ENCODE measurements at regions not wholly inside any gene's neighbourhood (a gene's known extent, or its start where the extent isn't known, plus 50 kb on each side); places are given as distances from the start of the nearest gene placed in this dataset.
"Not testable (repeated sequence)": the region's sequence is repeated elsewhere in the genome, so short reads cannot be mapped to it uniquely, and the experiment has no call there.

- DNase-seq = not testable (repeated sequence)
These were observed 462.2 kb downstream of the ACTL7B start for GRCh38 chr9:108393481-108394001.

- DNase-seq = no peak
These were observed 462.9 kb downstream of the ACTL7B start for GRCh38 chr9:108392877-108393276.

DNA sequence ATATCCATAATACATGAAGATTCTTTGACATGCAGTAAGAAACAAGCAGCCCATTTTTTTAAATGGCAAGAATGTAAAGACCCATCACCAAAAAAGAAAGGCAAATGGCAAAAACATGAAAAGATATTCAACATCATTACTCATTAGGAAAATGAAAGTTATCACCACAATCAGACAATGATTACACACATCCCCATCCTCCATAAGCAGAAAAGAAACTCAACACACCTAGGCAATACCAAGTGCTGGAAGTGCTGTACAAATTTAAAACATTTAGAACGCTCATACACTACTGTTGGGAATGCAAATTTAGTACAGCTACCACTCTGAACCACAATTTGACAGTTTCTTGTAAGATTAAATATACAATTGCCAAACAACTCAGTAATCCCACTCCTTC lies 466.7 kb downstream of the ACTL7B start:
- DNase-seq = no peak

GRCh38 chr9:108386859-108387384 lies 468.9 kb downstream of the ACTL7B start:
- no peak for DNase-seq

- no peak for DNase-seq
These were observed 469.8 kb downstream of the ACTL7B start for GRCh38 chr9:108386032-108386431.

DNA sequence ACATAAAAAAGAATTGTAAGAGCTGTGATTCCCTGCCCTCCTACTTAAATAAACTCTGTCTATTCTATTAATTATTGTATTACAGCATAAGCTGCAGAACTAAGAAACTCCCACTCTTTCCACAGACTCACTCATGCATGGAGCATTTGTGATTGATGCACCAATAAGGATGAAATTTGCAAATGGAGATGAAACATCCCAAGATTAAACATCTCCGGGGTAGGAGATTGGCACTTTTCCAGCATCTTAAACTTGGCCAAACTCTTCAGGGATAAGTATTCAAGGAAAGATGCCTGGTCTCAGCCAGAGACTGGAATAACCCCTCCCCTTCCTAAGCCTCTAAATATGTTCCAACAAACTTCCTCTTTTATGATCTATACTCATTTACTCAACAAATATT lies 472.0 kb downstream of the ACTL7B start:
- DNase-seq = no peak

DNA sequence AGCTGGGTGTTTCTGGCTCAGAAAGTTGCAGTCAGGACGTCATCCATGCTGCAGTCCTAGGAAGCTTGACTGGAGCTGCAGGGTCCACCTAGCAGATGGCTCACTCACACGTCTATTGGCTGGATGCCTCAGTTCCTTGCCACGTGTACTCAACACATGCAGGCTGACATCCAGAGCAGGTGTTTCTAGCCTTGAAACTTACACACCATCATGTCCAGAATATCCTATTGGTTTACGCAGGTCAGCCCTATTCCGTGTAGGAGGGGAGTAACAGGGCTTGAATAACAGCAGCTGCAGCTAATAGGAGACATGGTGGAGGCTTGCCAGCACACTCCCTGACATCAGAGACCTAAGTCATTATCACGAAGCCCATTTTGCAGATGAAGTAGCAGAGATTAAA lies 473.5 kb downstream of the ACTL7B start:
- DNase-seq = no peak

DNA sequence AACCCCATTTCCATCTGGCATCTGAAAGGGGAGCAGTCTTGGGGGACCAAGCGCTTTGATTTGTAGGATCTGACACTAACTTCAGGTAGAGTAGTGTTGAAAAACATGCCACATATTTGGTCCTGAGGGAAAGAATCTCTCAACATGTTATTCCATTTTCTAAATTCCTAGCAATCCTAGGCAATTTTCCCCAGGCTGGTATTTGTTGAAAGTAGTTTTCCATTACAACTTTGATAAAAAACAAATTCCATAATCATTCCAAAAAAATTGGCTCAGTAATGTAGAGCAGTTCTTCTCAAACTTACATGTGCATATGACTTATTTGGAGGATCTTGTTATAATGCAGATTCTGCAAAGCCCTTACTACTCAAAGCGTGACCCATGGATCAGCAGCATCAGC lies 477.9 kb downstream of the ACTL7B start:
- no peak for DNase-seq

GRCh38 chr9:108377382-108377781 lies 478.4 kb downstream of the ACTL7B start:
- DNase-seq = no peak

- DNase-seq = no peak
These were observed 479.6 kb downstream of the ACTL7B start for GRCh38 chr9:108376140-108376539.

DNA sequence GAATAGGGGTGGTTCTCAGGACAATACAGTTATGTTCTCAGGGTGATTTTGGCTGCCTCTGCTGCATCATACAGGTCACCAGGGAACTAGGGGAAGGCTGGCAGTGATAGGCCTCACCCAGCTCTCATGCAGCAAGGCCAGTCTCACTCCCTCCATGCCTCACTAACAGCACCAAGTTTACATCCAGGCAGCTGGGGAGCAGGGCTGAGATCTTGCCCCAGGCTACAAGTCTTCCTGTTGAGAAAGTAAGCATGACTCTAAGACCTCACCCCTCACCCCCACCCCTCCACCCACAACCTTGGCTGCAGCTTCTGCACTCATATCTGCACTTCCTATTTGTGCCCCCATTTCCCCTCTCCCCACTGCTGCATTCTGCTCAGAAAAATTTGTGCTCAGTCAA lies 481.2 kb downstream of the ACTL7B start:
- no peak for DNase-seq

DNA sequence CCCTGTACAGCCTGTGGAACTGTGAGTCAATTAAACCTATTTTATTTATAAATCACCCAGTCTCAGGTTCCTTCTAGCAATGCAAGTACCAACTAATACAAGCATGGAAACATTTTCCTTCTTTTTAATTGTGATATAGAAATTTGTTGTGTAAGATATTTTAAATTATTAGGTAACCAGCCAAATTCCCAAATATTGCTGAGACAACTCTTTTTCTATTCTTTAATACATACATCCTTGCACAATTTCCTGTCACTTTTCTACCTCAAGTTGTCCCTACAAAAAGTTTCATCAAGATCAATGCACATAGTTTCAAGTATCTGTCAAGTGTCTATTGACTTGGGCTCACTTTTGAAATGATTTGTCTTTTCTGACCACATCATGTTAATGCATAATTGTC lies 488.6 kb downstream of the ACTL7B start:
- DNase-seq = no peak

- DNase-seq = no peak
These were observed 492.5 kb downstream of the ACTL7B start for GRCh38 chr9:108363311-108363710.

DNA sequence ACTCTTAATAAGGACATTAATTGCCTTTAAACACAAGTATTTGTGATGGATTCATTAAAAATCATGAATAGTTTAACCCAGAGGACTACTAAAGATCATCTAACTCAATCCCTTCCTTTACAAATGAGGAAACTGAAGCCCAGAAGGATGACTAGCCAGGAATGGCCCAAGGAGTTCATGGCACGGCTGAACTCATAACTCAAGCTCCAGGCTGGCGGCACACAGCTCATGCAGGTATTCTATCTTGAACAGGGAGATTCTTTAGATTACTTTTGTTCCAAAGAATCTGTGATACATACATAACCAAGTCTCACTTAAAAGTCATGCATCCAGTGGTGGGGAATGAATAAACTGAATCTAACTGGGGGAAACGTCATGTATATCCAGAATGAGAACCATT lies 495.5 kb downstream of the ACTL7B start:
- DNase-seq = no peak

- no peak for DNase-seq
These were observed 499.0 kb downstream of the ACTL7B start for GRCh38 chr9:108356806-108357205.

DNA sequence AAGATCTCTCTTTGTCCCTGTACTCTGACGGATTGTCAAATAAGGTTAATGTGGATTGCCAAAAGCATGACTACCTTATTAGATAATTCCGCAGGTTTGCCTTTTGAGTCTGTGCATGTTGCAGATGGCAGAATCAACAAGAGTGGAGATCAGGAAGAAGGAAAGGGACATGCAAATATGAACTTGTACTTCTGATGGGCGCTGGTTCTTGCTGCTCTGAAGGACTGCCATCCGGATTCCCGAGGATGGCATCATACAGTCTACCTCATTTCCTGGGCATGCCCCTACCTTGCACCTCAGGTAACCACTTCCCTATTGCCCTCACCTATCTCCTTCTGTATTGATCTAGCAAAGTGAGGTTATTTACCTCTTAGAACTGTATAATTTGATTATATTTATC lies 504.2 kb downstream of the ACTL7B start:
- no peak for DNase-seq

DNA sequence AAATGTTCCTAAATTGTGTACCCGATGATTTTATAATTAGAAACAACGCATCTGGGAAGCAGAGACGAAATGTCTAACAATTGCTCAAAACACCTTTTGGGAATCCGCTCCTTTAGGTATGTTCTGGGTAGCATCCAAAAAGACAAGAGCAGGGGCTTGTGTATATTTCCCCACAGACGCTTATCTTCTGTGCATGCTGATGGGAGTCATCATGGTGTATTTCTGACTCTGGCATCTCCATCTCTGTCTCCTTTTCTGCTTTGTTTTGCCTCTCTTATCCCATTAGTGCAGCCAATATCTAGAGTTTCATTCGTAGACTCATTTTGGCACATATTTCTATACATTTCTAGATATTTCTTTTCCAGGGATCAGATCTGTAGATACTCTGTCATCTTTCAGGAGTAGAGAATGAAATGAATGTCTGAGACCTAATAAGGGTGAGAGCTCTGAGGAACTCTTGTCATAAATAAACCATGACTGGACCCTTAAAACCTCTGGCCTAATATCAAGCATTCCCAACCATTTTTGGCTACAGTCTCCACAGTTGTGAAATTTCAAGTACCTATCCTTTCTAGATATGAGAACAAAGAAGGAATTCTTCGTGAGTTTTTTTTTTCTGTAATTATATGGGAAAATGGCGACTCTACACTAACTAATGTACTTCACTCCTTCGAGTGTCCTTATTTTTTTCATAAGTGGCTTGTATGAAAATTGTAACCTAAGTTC lies 508.2 kb downstream of the ACTL7B start:
- DNase-seq = no peak

DNA sequence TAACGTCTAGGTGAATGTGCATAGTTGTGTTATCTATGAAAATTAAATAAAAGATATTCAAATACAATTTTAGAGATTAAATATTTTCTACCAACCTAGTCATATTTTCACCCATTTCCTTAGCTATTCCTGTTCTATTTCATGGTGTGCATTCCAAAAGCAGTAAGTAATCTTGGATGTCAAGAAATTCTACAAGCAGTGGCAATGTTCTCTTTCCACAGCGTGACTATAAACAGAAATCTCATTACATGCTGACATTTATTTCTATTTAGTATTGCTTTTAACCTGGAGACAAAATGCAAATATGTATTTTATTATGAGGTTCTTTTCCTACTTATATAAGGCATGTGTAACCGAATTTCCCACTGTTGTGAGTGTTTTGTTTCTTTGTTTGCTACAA lies 510.0 kb downstream of the ACTL7B start:
- DNase-seq = no peak

GRCh38 chr9:108339251-108339650 lies 516.5 kb downstream of the ACTL7B start:
- DNase-seq = no peak

DNA sequence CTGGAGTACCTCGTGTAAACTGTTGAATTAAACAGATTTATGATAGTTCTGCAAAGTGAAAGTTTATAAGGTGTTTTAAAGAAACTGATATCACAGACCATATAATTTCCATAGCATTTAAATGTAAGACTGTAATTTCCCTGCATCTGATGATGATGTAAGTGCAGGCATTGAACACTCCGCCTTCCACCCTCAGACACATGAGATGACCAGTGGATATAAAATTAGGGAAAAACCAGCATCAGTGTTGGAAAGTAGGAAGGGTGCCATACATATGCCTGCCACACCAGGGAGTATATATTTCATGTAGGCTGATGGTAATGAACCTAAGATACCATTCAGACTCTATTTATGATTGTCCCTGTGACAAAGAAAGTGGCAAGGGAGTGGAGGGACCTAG lies 519.2 kb downstream of the ACTL7B start:
- no peak for DNase-seq

DNA sequence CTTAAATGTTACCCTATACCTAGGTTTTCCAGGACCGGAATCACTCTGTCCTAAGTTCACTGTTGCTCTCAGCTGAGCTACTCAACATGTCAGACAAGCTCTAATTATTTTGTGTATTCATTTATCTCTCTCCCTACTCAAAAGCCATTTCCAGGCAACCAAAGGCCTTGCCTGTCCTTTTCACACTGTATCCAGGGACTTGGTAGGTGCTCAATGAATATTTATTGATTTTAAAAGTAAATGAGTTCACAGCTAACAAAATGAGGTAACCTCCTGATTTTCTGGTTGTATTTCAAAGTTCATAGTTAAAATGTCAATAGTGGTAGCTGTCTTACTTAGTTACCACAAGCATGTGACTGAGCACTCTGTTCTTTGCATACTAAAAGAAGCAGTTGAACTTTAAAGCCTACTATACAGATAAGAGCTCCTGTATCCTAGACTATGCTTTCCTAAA lies 522.2 kb downstream of the ACTL7B start:
- no peak for DNase-seq

GRCh38 chr9:108331596-108331995 lies 524.2 kb downstream of the ACTL7B start:
- DNase-seq = no peak

DNA sequence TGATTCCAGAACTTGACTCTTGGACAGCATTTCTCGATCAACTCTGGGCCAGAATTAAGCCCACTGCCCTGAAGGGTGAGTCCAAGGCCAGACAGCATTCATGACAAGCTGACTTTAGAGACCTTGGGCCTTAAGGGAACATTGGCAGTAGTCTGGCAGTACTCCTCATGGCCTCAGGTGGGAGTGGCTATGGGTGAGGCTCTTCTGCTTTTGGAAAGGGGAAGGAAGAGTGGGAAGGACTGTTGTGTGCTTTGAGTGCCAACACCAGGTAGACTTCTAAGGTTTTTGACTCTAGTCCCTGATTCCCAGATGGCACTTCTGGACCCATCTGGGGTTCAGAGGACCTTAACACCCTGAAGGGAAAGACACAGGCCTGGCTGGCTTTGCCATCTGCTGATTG lies 530.4 kb downstream of the ACTL7B start:
- DNase-seq = no peak

- DNase-seq = no peak
These were observed 532.2 kb downstream of the ACTL7B start for GRCh38 chr9:108323615-108324014.

Measured in stimulated activated CD4-positive, alpha-beta T cell treated with anti-CD3 and anti-CD28 coated beads, Interleukin-4, amount 100 ng/mL, for 24 hours (primary cell).